SK-N-SH treated with all-trans-retinoic acid at 6 μM for 48 hours (cell line): ENCODE measurements at regions not wholly inside any gene's neighbourhood (a gene's known extent, or its start where the extent isn't known, plus 50 kb on each side); places are given as distances from the start of the nearest gene placed in this dataset.

Experiments used
- ATAC-seq: fragments of 200-7000 bp; cut with Tn5 transposase; 3 replicates; pipeline ENCODE4 v1.9.1; 2020; ENCODE audit warnings: mild to moderate bottlenecking, moderate library complexity
- ARNTL ChIP-seq: fragments of 450-650 bp; formaldehyde crosslinking; IDR thresholded peaks from 2 replicates; pipeline ENCODE4 v1.5.0; 2020; ENCODE audit warnings: low read depth, mild to moderate bottlenecking, moderate library complexity, borderline replicate concordance
- BACH2 ChIP-seq: fragments of 250-450 bp; sonication (Bioruptor Pico); IDR thresholded peaks from 2 replicates; pipeline ENCODE4 v1.9.0; 2021; ENCODE audit warnings: mild to moderate bottlenecking, borderline replicate concordance
- CREB5 ChIP-seq: fragments of 250-450 bp; sonication (Bioruptor Pico); IDR thresholded peaks from 2 replicates; pipeline ENCODE4 v1.5.1; 2020; ENCODE audit warnings: low read depth, mild to moderate bottlenecking, moderate library complexity
- CSDC2 ChIP-seq: fragments of 250-450 bp; sonication (Bioruptor Pico); IDR thresholded peaks from 2 replicates; pipeline ENCODE4 v1.5.0; 2020; ENCODE audit warnings: mild to moderate bottlenecking, moderate library complexity
- ESRRG ChIP-seq: fragments of 250-450 bp; sonication (Bioruptor Pico); IDR thresholded peaks from 2 replicates; pipeline ENCODE4 v1.6.1; 2021; ENCODE audit warnings: mild to moderate bottlenecking
- GLIS3 ChIP-seq: fragments of 250-450 bp; sonication (Bioruptor Pico); IDR thresholded peaks from 2 replicates; pipeline ENCODE4 v1.5.0; 2020; ENCODE audit warnings: mild to moderate bottlenecking, moderate library complexity
- ISL1 ChIP-seq: fragments of 250-450 bp; sonication (Bioruptor Pico); IDR thresholded peaks from 2 replicates; pipeline ENCODE4 v2.1.2; 2022; ENCODE audit warnings: mild to moderate bottlenecking, moderate library complexity
- OSR1 ChIP-seq: fragments of 250-450 bp; sonication (Bioruptor Pico); IDR thresholded peaks from 2 replicates; pipeline ENCODE4 v1.8.0; 2022; ENCODE audit warnings: moderate library complexity, mild to moderate bottlenecking, inconsistent platforms
- PATZ1 ChIP-seq: fragments of 250-450 bp; sonication (Bioruptor Pico); IDR thresholded peaks from 2 replicates; pipeline ENCODE4 v1.8.0; 2020; ENCODE audit warnings: mild to moderate bottlenecking, moderate library complexity, borderline replicate concordance
- POU6F1 ChIP-seq: fragments of 250-450 bp; sonication (Bioruptor Pico); IDR thresholded peaks from 2 replicates; pipeline ENCODE4 v1.8.0; 2021; ENCODE audit warnings: low read depth, mild to moderate bottlenecking, moderate library complexity, borderline replicate concordance
- PPARA ChIP-seq: fragments of 250-450 bp; sonication (Bioruptor Pico); IDR thresholded peaks from 2 replicates; pipeline ENCODE4 v1.5.0; 2020; ENCODE audit warnings: mild to moderate bottlenecking, borderline replicate concordance
- RARB ChIP-seq: fragments of 250-450 bp; sonication (Bioruptor Pico); IDR thresholded peaks from 2 replicates; pipeline ENCODE4 v1.8.0; 2021; ENCODE audit warnings: mild to moderate bottlenecking, moderate library complexity
- SNAI2 ChIP-seq: fragments of 250-450 bp; sonication (Bioruptor Pico); IDR thresholded peaks from 2 replicates; pipeline ENCODE4 v1.5.0; 2020; ENCODE audit warnings: mild to moderate bottlenecking, moderate library complexity
- TCF4 ChIP-seq: fragments of 250-450 bp; sonication (Bioruptor Pico); IDR thresholded peaks from 2 replicates; pipeline ENCODE4 v1.8.0; 2021; ENCODE audit warnings: mild to moderate bottlenecking, moderate library complexity, borderline replicate concordance
- TOX ChIP-seq: fragments of 250-450 bp; sonication (Bioruptor Pico); IDR thresholded peaks from 2 replicates; pipeline ENCODE4 v1.8.0; 2021; ENCODE audit warnings: mild to moderate bottlenecking, moderate library complexity, borderline replicate concordance
- ZC3H10 ChIP-seq: fragments of 250-450 bp; sonication (Bioruptor Pico); IDR thresholded peaks from 2 replicates; pipeline ENCODE4 v1.5.1; 2021; ENCODE audit warnings: mild to moderate bottlenecking, moderate library complexity
- ZFP3 ChIP-seq: fragments of 250-450 bp; sonication (Bioruptor Pico); IDR thresholded peaks from 2 replicates; pipeline ENCODE4 v1.5.0; 2020; ENCODE audit warnings: mild to moderate bottlenecking, moderate library complexity
- ZFP30 ChIP-seq: fragments of 450-650 bp; formaldehyde crosslinking; IDR thresholded peaks from 2 replicates; pipeline ENCODE4 v1.5.0; 2022; ENCODE audit warnings: mild to moderate bottlenecking, moderate library complexity
- ZNF565 ChIP-seq: fragments of 450-650 bp; formaldehyde crosslinking; conservative IDR thresholded peaks from 2 replicates; pipeline ENCODE4 v1.5.0; 2020; ENCODE audit warnings: low read depth, mild to moderate bottlenecking, moderate library complexity
- ZNF70 ChIP-seq: fragments of 450-650 bp; formaldehyde crosslinking; IDR thresholded peaks from 2 replicates; pipeline ENCODE4 v1.5.0; 2020; ENCODE audit warnings: mild to moderate bottlenecking, moderate library complexity
- ZNF8 ChIP-seq: fragments of 450-650 bp; formaldehyde crosslinking; IDR thresholded peaks from 2 replicates; pipeline ENCODE4 v1.5.0; 2020; ENCODE audit warnings: mild to moderate bottlenecking, moderate library complexity
- TF ChIP-seq, protein P1 (sequence below): fragments of 250-450 bp; sonication (Bioruptor Pico); IDR thresholded peaks from 2 replicates; pipeline ENCODE4 v1.5.1; 2021; ENCODE audit warnings: mild to moderate bottlenecking, moderate library complexity

DNA sequence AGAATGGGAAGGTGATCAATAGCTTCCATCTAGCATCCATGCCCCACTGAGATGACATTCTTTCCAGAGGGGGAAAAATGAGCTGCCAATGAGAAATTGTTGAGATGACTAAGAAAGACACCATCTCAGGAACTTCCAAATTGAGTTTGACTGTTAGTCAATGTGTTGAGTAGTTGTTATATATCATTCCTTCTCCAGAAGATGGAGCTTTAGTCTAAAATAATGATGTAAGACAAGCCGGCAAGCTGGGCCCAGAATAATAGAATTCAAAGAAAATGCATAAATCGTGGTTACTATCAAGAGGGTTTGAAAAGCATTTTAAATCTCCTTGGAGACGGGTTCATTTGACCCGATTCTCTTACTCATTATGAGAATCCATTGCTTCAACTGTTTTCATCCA is 71.0 kb upstream of the ATF7IP2 start:
- TF ChIP-seq ESRRG (CRISPR knock-in tag), result no peak
- no peak for TF ChIP-seq ZFP30 (CRISPR knock-in tag)
- TF ChIP-seq ZFP3, result no peak
- no peak for TF ChIP-seq ISL1 (CRISPR knock-in tag)
- no peak for TF ChIP-seq BACH2 (CRISPR knock-in tag)
- TF ChIP-seq ARNTL (CRISPR knock-in tag), result no peak
- TF ChIP-seq, protein P1, sequence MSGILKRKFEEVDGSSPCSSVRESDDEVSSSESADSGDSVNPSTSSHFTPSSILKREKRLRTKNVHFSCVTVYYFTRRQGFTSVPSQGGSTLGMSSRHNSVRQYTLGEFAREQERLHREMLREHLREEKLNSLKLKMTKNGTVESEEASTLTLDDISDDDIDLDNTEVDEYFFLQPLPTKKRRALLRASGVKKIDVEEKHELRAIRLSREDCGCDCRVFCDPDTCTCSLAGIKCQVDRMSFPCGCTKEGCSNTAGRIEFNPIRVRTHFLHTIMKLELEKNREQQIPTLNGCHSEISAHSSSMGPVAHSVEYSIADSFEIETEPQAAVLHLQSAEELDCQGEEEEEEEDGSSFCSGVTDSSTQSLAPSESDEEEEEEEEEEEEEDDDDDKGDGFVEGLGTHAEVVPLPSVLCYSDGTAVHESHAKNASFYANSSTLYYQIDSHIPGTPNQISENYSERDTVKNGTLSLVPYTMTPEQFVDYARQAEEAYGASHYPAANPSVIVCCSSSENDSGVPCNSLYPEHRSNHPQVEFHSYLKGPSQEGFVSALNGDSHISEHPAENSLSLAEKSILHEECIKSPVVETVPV (CRISPR knock-in tag), result no peak
- no peak for TF ChIP-seq ZNF565 (CRISPR knock-in tag)
- no peak for TF ChIP-seq TOX (CRISPR knock-in tag)
- no peak for TF ChIP-seq ZC3H10 (CRISPR knock-in tag)
- no peak for TF ChIP-seq POU6F1 (CRISPR knock-in tag)
- no peak for TF ChIP-seq TCF4 (CRISPR knock-in tag)
- no peak for TF ChIP-seq OSR1 (CRISPR knock-in tag)
- no peak for TF ChIP-seq PPARA
- no peak for TF ChIP-seq RARB (CRISPR knock-in tag)
- no peak for TF ChIP-seq GLIS3 (CRISPR knock-in tag)
- no peak for TF ChIP-seq SNAI2
- TF ChIP-seq PATZ1, result no peak
- ATAC-seq, result no peak

- no peak for ATAC-seq
- TF ChIP-seq ISL1 (CRISPR knock-in tag), result no peak
- TF ChIP-seq TCF4 (CRISPR knock-in tag), result no peak
- TF ChIP-seq ESRRG (CRISPR knock-in tag), result no peak
- no peak for TF ChIP-seq RARB (CRISPR knock-in tag)
- TF ChIP-seq PATZ1, result no peak
- TF ChIP-seq ZNF8, result no peak
- no peak for TF ChIP-seq POU6F1 (CRISPR knock-in tag)
- no peak for TF ChIP-seq ZNF70 (CRISPR knock-in tag)
- TF ChIP-seq ZFP3, result no peak
- no peak for TF ChIP-seq ZNF565 (CRISPR knock-in tag)
- TF ChIP-seq OSR1 (CRISPR knock-in tag), result no peak
Measured at GRCh38 chr16:10317425-10318001, 68.3 kb upstream of the ATF7IP2 start.

GRCh38 chr16:10318798-10319500 is 66.9 kb upstream of the ATF7IP2 start:
- no peak for ATAC-seq
- TF ChIP-seq ZFP30 (CRISPR knock-in tag), result no peak
- TF ChIP-seq ESRRG (CRISPR knock-in tag), result no peak
- no peak for TF ChIP-seq PATZ1
- no peak for TF ChIP-seq ARNTL (CRISPR knock-in tag)
- TF ChIP-seq ZC3H10 (CRISPR knock-in tag), result no peak
- no peak for TF ChIP-seq ZNF565 (CRISPR knock-in tag)
- TF ChIP-seq GLIS3 (CRISPR knock-in tag), result no peak
- no peak for TF ChIP-seq CSDC2
- no peak for TF ChIP-seq CREB5 (CRISPR knock-in tag)
- TF ChIP-seq, protein P1 (CRISPR knock-in tag), result no peak
- TF ChIP-seq ISL1 (CRISPR knock-in tag), result no peak
- no peak for TF ChIP-seq ZNF70 (CRISPR knock-in tag)
- TF ChIP-seq ZFP3, result no peak
- no peak for TF ChIP-seq BACH2 (CRISPR knock-in tag)
